ENCODE measurements at regions not wholly inside any gene's neighbourhood (a gene's known extent, or its start where the extent isn't known, plus 50 kb on each side); places are given as distances from the start of the nearest gene placed in this dataset.

GRCh38 chr7:20839196-20839735 is 52.6 kb upstream of the SP8 start:
- TF ChIP-seq SP3 (tag by site-specific recombination; IDR thresholded peaks at IDR 0.05) (no peak), ZNF548 (tag by site-specific recombination; IDR thresholded peaks at IDR 0.05) (no peak), ZNF23 (tag by site-specific recombination; IDR thresholded peaks at IDR 0.05; ENCODE audit: borderline replicate concordance) (no peak), GLI2 (tag by site-specific recombination; IDR thresholded peaks at IDR 0.05; ENCODE audit: borderline replicate concordance, low read depth) (no peak), ZNF157 (tag by site-specific recombination; IDR thresholded peaks at IDR 0.05) (no peak), ZNF677 (tag by site-specific recombination; IDR thresholded peaks at IDR 0.05) (no peak), ZNF664 (tag by site-specific recombination; IDR thresholded peaks at IDR 0.05) (no peak)
- TF ChIP-seq, protein P1, sequence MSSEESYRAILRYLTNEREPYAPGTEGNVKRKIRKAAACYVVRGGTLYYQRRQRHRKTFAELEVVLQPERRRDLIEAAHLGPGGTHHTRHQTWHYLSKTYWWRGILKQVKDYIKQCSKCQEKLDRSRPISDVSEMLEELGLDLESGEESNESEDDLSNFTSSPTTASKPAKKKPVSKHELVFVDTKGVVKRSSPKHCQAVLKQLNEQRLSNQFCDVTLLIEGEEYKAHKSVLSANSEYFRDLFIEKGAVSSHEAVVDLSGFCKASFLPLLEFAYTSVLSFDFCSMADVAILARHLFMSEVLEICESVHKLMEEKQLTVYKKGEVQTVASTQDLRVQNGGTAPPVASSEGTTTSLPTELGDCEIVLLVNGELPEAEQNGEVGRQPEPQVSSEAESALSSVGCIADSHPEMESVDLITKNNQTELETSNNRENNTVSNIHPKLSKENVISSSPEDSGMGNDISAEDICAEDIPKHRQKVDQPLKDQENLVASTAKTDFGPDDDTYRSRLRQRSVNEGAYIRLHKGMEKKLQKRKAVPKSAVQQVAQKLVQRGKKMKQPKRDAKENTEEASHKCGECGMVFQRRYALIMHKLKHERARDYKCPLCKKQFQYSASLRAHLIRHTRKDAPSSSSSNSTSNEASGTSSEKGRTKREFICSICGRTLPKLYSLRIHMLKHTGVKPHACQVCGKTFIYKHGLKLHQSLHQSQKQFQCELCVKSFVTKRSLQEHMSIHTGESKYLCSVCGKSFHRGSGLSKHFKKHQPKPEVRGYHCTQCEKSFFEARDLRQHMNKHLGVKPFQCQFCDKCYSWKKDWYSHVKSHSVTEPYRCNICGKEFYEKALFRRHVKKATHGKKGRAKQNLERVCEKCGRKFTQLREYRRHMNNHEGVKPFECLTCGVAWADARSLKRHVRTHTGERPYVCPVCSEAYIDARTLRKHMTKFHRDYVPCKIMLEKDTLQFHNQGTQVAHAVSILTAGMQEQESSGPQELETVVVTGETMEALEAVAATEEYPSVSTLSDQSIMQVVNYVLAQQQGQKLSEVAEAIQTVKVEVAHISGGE (tag by site-specific recombination; conservative IDR thresholded peaks at IDR 0.05; ENCODE audit: low read depth), result no peak
- TF ChIP-seq, protein P2, sequence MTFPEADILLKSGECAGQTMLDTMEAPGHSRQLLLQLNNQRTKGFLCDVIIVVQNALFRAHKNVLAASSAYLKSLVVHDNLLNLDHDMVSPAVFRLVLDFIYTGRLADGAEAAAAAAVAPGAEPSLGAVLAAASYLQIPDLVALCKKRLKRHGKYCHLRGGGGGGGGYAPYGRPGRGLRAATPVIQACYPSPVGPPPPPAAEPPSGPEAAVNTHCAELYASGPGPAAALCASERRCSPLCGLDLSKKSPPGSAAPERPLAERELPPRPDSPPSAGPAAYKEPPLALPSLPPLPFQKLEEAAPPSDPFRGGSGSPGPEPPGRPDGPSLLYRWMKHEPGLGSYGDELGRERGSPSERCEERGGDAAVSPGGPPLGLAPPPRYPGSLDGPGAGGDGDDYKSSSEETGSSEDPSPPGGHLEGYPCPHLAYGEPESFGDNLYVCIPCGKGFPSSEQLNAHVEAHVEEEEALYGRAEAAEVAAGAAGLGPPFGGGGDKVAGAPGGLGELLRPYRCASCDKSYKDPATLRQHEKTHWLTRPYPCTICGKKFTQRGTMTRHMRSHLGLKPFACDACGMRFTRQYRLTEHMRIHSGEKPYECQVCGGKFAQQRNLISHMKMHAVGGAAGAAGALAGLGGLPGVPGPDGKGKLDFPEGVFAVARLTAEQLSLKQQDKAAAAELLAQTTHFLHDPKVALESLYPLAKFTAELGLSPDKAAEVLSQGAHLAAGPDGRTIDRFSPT (tag by site-specific recombination; IDR thresholded peaks at IDR 0.05), result no peak
- TF ChIP-seq, protein P3, sequence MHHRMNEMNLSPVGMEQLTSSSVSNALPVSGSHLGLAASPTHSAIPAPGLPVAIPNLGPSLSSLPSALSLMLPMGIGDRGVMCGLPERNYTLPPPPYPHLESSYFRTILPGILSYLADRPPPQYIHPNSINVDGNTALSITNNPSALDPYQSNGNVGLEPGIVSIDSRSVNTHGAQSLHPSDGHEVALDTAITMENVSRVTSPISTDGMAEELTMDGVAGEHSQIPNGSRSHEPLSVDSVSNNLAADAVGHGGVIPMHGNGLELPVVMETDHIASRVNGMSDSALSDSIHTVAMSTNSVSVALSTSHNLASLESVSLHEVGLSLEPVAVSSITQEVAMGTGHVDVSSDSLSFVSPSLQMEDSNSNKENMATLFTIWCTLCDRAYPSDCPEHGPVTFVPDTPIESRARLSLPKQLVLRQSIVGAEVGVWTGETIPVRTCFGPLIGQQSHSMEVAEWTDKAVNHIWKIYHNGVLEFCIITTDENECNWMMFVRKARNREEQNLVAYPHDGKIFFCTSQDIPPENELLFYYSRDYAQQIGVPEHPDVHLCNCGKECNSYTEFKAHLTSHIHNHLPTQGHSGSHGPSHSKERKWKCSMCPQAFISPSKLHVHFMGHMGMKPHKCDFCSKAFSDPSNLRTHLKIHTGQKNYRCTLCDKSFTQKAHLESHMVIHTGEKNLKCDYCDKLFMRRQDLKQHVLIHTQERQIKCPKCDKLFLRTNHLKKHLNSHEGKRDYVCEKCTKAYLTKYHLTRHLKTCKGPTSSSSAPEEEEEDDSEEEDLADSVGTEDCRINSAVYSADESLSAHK (tag by site-specific recombination; IDR thresholded peaks at IDR 0.05), result no peak
- TF ChIP-seq, protein P4, sequence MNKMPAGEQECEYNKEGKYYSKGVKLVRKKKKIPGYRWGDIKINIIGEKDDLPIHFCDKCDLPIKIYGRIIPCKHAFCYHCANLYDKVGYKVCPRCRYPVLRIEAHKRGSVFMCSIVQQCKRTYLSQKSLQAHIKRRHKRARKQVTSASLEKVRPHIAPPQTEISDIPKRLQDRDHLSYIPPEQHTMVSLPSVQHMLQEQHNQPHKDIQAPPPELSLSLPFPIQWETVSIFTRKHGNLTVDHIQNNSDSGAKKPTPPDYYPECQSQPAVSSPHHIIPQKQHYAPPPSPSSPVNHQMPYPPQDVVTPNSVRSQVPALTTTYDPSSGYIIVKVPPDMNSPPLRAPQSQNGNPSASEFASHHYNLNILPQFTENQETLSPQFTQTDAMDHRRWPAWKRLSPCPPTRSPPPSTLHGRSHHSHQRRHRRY (tag by site-specific recombination; IDR thresholded peaks at IDR 0.05), result no peak
- TF ChIP-seq, protein P5, sequence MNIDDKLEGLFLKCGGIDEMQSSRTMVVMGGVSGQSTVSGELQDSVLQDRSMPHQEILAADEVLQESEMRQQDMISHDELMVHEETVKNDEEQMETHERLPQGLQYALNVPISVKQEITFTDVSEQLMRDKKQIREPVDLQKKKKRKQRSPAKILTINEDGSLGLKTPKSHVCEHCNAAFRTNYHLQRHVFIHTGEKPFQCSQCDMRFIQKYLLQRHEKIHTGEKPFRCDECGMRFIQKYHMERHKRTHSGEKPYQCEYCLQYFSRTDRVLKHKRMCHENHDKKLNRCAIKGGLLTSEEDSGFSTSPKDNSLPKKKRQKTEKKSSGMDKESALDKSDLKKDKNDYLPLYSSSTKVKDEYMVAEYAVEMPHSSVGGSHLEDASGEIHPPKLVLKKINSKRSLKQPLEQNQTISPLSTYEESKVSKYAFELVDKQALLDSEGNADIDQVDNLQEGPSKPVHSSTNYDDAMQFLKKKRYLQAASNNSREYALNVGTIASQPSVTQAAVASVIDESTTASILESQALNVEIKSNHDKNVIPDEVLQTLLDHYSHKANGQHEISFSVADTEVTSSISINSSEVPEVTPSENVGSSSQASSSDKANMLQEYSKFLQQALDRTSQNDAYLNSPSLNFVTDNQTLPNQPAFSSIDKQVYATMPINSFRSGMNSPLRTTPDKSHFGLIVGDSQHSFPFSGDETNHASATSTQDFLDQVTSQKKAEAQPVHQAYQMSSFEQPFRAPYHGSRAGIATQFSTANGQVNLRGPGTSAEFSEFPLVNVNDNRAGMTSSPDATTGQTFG (tag by site-specific recombination; IDR thresholded peaks at IDR 0.05; ENCODE audit: borderline replicate concordance), result no peak
- Histone ChIP-seq H3K4me1 (ENCODE audit: control insufficient read depth, insufficient read depth, low read length) (no peaks in the 10 kb centered on the region), H3K4me3 (ENCODE audit: low read depth, low read length) (no peak overlapping the region), H3K9me3 (ENCODE audit: control insufficient read depth, insufficient read depth, low read depth, low read length) (no peaks in the 10 kb centered on the region), H3K27ac (ENCODE audit: extremely low read depth, low read depth, low read length) (no peak overlapping the region), H3K36me3 (ENCODE audit: control insufficient read depth in 2 of 2, insufficient read depth in 1 of 2, low read length in 2 of 2) (no peaks in the 10 kb centered on the region)
- ChIA-PET CTCF (no interaction called here), POLR2A (no interaction called here)

GRCh38 chr7:20839987-20840386 is 53.3 kb upstream of the SP8 start:
- TF ChIP-seq ZNF596 (tag by site-specific recombination; IDR thresholded peaks at IDR 0.05) (no peak), ZNF223 (tag by site-specific recombination; IDR thresholded peaks at IDR 0.05) (no peak)
- H3K4me3 ChIP-seq (ENCODE audit: low read depth, low read length), result no peak overlapping the region
- ChIA-PET POLR2A (interaction anchor here (0.6 kb wide), 1 partner anchor 518 kb away, joined by 3 read pairs; no protein-coding TSS in a partner anchor), CTCF (no interaction called here)
- no peaks in the 10 kb centered on the region for H3K4me1 ChIP-seq (ENCODE audit: control insufficient read depth, insufficient read depth, low read length)
- H3K27ac ChIP-seq (ENCODE audit: extremely low read depth, low read depth, low read length), result no peak overlapping the region
- H3K9me3 ChIP-seq (ENCODE audit: control insufficient read depth, insufficient read depth, low read depth, low read length), result no peaks in the 10 kb centered on the region
- H3K36me3 ChIP-seq (ENCODE audit: control insufficient read depth in 2 of 2, insufficient read depth in 1 of 2, low read length in 2 of 2), result no peaks in the 10 kb centered on the region

All from HEK293 (cell line).